Epithelial cell of prostate (primary cell): ENCODE measurements at regions not wholly inside any gene's neighbourhood (a gene's known extent, or its start where the extent isn't known, plus 50 kb on each side); places are given as distances from the start of the nearest gene placed in this dataset.
"Not testable (repeated sequence)": the region's sequence is repeated elsewhere in the genome, so short reads cannot be mapped to it uniquely, and the experiment has no call there.

Experiments
- DNase-seq: peaks from one replicate; pipeline ENCODE4 v3.0.0-alpha.2; 2011; ENCODE audit warnings: low read depth, low spot score
- H3K27ac ChIP-seq: fragments of 450-650 bp; 2 replicates; pipeline ENCODE4 v1.5.1; 2017; ENCODE audit warnings: mild to moderate bottlenecking

DNA sequence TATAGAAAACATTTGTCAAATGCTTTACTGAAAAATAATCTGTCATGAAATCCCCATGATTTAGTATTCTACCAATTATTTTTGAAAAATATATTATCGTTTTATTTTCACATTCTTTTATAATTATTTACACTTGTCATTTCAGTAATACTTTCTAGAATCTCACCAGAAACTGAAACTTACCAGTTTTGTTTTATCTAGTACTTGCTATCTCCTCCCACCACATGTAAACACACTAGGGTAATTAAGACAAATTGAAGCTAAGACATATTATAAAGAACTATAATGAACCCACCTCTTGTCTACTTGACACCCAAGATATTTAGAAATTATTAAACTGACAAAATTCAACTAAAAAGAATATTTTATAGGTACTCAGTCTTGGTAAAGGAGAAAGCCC is 51.5 kb upstream of the GRM3 start:
- DNase-seq = no peak
- no peak overlapping the region for H3K27ac ChIP-seq

DNA sequence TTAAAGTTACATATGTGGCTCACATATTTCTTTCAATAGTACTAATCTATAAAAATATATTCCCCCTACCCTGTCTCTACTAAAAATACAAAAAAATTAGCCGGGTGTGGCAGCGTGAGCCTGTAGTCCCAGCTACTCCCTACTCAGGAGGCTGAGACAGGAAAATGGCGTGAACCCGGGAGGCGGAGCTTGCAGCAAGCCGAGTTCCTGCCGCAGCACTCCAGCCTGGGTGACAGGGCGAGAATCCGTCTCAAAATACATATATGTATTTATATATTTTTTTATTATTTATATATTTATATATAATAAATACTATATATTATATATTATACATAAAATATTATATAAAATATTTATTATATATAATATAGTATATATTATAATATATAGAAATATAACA is 69.7 kb upstream of the GRM3 start:
- no peak overlapping the region for H3K27ac ChIP-seq
- DNase-seq = no peak

- H3K27ac ChIP-seq = no peak overlapping the region
- DNase-seq = peak; percentile 8
These were observed 84.8 kb upstream of the GRM3 start for GRCh38 chr7:86558680-86559501.

GRCh38 chr7:86534641-86535040 is 109.1 kb upstream of the GRM3 start:
- no peak for DNase-seq
- no peak overlapping the region for H3K27ac ChIP-seq

GRCh38 chr7:86504229-86504628 is 139.5 kb upstream of the GRM3 start:
- DNase-seq = no peak
- no peak overlapping the region for H3K27ac ChIP-seq

- no peak overlapping the region for H3K27ac ChIP-seq
- no peak for DNase-seq
These were observed 143.7 kb upstream of the GRM3 start for GRCh38 chr7:86499986-86500385.

DNA sequence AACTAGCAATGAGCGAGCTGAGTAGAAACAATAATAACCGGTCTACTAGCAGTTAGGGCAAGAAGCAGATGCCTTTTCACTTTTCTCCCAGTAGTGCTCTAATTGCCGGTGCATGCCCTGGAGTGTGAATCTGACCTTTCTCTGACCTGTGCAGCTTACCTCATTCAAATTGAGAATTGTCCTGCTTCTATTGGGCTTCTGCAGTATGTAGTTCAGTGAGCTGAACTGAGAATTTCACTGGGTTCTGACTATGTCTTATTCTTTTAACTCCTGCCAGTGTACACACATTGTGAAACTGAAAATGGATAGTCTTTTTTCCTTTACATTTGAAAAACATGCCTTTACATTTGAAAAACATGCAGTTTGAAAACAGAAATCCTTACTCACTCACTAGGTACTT is 157.9 kb upstream of the GRM3 start:
- DNase-seq = no peak
- no peak overlapping the region for H3K27ac ChIP-seq

GRCh38 chr7:86479144-86479543 is 164.6 kb upstream of the GRM3 start:
- H3K27ac ChIP-seq = no peak overlapping the region
- DNase-seq = no peak

DNA sequence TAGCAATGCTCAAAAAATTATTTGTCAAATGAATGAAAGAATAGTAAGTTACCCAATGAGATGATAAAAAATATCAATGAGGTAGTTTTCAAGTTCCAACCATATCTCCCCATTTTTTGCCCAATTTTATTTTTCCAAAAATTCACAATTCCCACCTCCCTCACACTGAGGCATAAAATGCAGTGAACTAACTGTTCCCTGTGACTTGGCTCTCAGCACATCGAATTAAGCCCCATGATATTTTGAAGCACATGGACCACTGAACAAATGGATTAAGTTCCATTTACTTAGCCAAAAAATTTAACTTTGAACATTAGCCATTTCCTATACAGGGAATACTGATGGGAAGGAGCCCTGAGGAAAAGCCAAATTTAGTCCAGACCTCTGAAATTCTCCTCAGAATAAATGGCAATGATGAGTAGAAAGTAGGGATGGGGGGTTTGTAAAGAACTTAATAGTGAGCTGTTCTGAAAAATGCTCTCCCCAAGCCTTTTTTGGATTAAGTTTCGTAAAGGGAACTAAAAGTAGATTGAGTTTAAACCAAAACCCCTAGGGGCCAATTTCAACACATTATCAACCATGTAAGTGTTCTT is 166.3 kb upstream of the GRM3 start:
- DNase-seq = no peak
- no peak overlapping the region for H3K27ac ChIP-seq

- no peak overlapping the region for H3K27ac ChIP-seq
- DNase-seq = no peak
These were observed 172.9 kb upstream of the GRM3 start for GRCh38 chr7:86470763-86471162.

- peak; percentile 34 for DNase-seq
- H3K27ac ChIP-seq = no peak overlapping the region
These were observed 173.9 kb upstream of the GRM3 start for GRCh38 chr7:86469680-86470295.

DNA sequence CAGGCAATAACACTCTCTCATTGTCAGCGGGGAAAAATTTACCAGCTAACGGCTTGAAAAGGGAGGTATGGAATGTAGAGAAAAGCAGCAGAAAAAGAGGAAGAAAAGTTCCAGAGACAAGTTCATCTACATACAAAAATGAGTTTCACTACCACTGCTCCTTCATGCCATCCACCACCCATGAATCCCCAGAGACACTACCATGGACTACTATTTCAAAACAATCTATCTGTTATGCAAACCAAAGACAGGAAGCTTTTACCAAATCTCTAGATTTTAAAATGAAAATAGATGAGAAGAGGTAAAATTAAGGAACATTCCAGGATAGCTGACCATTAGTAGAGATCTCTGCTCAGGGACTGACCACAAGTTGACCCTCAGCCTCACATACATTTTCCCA is 189.0 kb upstream of the GRM3 start:
- H3K27ac ChIP-seq = no peak overlapping the region
- DNase-seq = no peak

DNA sequence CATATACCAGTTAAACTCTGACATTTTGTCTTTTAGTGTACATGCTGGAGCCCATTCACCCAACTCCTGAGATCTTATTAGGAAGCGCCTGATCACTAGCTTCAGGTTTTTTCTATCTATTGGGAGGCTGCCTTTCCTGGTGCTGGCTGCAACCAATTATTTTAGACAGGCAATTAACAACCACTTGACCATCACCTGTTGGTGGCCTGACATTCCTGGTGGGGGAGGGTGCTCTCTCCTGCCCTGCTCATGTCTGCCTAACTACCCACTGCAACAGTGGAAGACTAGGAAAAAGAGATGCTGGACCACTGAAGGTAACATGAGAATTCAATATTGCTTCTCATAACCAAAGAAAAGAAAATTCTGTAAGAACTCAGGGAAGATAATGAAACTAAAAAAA is 190.3 kb upstream of the GRM3 start:
- no peak overlapping the region for H3K27ac ChIP-seq
- DNase-seq = no peak

DNA sequence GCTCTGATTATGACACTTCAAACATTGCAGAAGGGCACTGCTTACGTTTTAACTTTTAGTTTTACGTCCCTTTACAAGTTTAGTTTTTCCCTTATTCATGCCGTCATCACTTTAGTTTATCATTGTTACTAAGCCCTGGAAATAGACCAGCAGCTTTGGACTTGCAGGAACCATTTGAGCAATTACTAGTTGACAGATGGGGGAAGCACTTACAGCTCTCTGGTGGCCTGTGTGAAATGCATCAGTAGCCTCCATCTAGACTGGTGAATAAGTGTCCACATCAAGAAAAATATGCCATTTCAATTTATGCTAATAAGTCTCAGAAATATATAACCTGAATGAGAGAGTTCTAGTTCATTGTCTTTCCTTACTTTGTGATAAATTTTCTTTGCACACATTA is 194.9 kb upstream of the GRM3 start:
- no peak for DNase-seq

GRCh38 chr7:86445285-86445684 is 198.4 kb upstream of the GRM3 start:
- DNase-seq = no peak
- H3K27ac ChIP-seq = no peak overlapping the region

More for the DNA sequence above, 194.9 kb upstream of the GRM3 start:
- no peak overlapping the region for H3K27ac ChIP-seq

GRCh38 chr7:86444245-86444644 is 199.5 kb upstream of the GRM3 start:
- no peak for DNase-seq

GRCh38 chr7:86440420-86440819 is 203.3 kb upstream of the GRM3 start:
- not testable (repeated sequence) for DNase-seq

More at GRCh38 chr7:86444245-86444644, 199.5 kb upstream of the GRM3 start:
- H3K27ac ChIP-seq = no peak overlapping the region

GRCh38 chr7:86437951-86438450 is 205.7 kb upstream of the GRM3 start:
- no peak overlapping the region for H3K27ac ChIP-seq
- DNase-seq = no peak

More at GRCh38 chr7:86440420-86440819, 203.3 kb upstream of the GRM3 start:
- not testable (repeated sequence) for H3K27ac ChIP-seq

DNA sequence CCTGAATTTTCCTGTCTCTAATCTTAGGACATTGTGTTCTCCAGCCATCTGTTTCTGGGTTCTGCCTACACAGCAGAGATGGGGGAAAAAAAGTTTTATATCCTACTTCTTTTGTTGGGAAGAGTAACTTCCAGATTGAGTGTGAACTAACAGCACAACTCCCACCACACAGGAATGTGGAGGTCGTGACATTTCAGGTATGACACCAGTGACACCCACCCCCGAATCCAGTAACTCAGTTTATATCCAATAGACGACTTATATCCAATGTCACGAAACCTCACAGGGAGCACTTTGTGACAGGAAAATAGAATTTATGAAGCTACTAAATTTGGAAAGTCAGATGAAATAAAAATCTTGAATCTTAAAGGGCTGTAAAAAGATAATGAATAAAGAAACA is 211.9 kb upstream of the GRM3 start:
- H3K27ac ChIP-seq = no peak overlapping the region
- no peak for DNase-seq

DNA sequence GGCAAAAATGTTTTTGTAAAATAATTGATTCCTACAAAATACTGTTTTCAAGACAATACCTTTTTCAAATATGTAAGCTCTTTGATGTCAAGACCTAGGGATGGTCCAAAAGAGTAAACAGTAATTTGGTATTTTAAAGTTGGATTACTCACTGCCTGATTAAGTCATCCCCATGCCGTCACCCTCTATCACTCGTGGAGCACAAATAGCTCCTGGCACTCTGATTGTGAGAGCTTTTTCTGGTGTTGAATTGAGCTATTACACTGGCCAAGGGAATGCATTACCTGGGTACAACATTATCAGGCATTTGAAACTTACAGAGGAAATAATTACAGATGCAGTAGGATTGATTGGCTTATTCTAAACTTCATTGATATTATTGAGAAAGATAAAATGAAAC is 231.9 kb upstream of the GRM3 start:
- no peak overlapping the region for H3K27ac ChIP-seq
- no peak for DNase-seq

DNA sequence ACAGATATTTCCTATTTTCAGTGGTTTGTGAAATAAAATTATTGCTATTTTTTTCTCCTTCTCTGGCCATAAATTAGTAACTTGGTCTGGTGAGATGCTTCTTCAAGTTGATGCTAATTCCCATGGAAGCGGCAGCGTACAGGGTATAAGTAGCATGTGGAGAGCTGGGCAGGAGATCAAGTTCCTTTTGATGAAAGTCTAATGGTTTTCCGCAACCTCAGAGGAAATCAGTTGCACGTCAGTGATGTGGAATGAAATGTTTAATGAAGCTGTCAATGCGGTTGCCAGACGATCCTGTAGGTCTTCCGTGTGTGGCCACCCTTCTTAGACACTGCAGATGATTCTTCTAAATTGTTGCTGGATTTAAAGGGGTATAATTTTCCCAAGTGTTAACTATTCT is 236.4 kb upstream of the GRM3 start:
- no peak for DNase-seq
- H3K27ac ChIP-seq = no peak overlapping the region
